ENCODE measurements at regions not wholly inside any gene's neighbourhood (a gene's known extent, or its start where the extent isn't known, plus 50 kb on each side); places are given as distances from the start of the nearest gene placed in this dataset.

DNA sequence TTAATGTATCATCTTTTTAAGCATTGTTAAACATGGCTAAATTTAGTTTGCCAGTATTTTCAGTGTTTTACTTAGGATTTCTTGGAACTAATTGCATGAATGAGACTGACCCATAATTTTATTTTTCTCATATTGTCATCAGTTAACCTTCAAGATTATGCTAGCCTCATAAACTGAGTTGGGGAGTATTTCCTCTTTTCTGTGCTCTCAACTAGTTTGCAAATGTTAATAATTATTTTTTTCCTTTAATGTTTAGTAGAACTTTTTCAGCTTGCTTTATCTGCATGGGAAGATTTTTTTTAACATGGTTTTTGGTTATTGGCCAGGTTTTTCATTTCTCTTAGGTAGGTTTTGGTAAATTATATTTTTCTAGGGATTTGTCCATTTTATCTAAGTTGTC lies 235.4 kb upstream of the SESN3 start:
- DNase-seq: no peak

DNA sequence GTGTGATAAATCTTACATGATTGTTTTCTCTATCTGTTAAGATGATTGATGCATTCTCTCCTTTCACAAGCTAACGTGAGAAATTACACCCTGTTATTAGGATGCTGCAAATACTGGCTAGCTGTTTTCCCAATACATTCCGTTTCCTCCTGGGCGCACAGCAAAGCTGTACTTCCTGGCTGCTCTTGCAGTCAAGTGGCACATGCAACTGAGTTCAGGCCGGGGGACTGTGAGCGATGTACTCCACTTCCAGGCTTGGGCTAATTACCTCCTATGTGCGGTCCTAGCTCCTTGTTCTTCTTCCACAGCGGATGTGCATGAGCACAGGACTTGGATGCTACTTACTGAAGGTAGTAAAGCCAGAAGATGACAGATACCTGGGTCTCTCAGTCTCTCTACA lies 234.9 kb upstream of the SESN3 start:
- no peak for DNase-seq

DNA sequence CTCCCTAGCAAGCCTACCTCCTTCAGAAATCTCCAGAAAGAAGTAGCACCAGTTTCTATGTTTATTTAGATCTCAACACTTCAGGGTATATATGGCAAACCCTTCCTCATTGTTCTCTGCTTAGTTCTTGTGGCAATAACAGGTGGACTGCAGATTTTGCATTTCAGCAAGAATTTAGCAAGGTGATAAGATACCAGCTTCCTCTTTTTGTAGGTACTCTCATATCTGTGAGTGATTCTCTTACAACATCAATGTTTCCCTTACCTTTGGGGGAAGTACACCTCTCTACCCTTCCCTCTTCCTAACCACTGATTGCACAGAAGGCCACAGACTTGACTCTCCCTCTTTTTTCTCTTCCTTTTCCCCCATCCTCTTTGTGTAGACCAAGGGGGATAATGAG lies 230.9 kb upstream of the SESN3 start:
- DNase-seq: no peak

DNA sequence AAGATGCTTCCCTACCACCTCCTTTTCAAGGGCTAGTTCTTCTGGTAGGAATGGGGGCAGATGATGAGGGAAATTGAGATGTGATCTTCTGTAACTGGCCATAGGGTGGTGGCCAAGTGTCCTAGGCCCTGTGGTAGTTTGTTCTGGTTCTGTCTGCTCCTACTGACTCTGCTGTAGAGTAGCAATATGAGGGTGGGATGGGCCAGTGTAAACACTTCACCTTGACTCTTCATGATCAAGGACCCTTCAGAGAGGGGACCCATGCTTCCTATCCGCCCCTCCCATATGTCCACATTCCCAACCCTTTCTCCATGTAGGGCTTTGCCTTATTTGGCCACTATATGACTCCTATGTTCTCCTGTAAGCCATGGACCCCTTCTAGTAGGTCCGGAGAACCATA lies 230.3 kb upstream of the SESN3 start:
- DNase-seq: no peak

DNA sequence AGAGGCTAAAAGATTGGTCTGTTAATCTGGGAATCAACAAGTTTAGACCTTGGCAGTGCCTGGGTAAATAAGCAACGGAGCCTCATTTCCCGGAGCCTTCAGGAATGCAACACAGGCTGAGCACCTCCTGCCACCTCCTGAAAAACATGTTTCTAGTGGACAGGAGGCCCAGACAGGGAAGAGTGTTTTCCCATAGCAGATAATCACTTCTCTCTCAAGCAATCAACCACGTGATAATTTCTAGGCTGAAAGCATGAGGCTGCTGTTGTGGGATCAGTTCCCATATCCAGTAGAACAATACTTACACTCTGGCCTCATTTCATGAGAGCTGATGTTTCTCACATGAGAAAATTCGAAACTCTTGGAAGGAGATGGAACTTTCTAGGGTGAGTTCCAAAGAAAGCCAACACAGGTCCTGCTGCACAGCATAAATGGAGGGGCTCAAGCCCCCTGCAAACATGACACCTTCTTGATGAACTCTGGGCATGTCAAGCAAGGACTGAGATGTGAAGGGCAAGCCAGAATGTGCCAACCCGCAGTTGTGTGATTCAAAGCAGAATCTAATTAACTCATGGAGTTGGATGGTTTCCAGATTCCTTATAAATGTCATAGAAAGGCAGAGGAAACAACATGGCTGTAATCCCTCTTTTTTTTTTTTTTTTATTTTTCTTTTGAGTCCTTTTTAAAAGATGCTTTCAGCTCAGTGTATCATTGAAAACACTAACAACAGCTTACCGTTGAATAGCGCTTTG lies 228.5 kb upstream of the SESN3 start:
- DNase-seq: no peak

DNA sequence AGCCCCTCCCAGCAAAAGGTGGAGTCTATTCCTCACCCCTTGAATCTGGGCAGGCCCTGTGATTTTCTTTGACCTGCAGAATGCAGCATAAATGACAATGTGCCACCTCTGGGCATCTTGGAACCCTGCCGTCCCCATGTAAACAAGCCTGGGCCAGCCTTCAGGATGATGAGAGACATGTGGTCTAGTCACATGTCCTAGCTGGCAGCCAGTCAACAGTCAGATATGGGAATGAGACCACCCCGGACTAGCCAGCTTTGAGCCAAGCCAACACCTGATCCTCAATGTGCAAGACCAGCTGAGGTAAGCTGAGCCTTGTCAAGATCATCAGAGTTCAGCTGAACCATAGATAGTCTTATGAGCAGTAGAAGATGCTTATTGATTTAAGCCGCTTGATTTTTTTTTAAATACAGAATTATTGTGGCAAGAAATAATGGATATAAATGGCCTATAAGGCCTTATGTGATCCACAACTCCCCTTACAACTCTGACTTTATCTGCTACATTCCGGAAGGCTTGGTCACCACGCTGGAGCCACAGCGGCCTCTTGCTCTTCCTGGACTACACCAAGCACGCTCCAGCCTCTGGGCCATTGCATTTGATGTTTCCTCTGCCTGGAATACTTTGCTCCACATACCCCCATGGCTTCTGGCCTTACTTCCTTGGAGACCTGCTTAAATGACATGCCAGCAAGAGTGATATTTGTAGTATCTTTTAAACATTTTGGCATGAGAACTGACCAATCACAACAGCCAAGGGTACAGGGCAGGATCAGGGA lies 225.9 kb upstream of the SESN3 start:
- DNase-seq: no peak

DNA sequence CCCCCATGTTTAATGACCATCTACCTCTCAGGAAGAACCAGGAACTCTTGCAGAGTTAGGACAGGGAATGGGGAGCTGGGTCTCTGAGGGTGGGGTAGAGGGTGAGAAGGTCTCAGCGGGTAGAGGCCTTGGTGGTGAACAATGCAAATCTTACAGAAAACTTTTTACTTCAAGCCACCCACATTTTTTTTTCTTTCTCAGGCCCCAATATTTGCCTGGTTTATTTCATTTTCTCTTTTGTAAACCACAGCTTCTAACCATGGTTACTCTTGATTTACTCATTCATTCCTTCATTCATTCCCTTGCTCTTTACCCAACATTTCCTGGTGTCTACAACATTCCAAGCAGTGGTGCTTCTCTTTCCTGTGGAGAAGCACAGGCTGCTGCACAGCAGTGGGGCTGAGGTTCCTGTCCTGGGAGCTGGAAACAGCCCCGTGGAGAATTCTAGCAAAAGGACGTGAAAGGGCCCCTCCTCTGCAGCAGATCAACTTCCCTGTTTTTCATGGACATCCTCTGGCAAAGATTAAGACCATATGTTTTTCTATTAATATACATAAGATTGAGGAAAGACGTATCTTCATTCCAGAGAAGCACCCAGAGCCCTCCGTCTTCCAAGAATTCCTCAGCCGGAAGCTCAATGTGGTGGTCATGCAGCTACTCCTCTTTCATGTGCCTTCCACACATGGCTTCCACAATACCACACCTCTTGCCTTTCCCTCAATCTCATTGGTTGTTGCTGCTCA lies 224.4 kb upstream of the SESN3 start:
- no peak for DNase-seq

DNA sequence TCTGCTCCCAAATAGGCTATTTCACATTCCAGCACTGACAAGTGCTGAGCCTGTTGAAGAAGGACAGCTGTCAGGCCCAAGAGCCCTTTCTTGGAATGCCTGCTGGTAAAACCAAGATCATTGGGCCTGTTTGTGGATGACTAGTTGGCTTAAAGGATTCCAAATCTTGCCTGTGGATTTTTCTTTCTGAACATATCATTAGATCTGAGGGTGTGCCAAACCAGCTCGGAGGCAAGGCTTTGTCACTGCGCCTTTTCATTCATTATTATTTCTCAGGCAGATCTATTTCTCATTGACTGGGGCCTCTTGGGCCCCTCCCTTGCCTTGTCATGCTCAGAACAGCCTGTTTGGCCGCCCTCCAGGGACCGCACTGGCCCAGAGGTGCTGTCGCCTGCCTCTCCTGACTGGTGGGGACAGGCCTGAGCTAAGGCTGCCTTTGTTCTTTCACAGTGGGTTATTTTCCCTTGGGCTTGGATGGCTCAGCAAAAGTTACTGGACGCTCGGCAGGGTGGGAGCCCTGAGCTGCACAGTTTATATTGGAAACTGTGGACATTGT lies 222.7 kb upstream of the SESN3 start:
- no peak for DNase-seq

DNA sequence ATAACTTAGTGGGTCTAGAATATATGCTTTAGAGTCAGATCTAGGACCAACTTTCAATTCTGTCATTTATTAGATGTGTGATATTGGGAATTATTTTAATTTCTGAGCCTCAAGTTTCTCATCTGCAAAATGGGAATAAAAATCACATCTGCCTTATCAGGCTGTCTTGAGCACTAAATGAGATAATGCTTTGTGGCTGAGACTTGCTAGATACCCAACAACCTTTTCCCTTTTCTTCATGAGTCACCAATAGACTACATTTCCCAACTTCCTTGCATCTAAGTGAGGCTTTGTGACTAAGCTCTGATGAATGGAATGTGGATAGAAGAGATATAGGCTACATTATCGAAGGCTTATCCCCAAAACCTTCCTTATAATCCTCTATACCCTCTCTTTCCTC lies 220.7 kb upstream of the SESN3 start:
- no peak for DNase-seq

DNA sequence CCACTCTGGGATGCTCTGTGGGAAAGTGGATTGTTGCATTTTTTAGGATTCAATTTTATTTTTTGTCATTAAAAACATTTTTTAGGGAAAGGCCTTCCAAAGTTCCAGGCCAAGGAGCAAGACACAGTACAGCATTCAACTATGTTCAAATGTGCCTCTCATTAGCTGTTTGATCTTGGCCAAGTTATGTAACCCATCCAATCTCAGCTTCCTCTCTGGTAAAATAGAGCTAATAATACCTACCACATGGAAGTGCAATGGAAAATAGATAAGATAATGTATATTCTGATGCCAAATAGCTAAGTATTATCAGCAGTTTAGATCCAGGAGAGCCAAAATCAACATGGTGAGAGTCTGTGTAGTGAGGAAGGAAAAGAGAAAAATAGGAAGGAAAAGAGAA lies 220.3 kb upstream of the SESN3 start:
- DNase-seq: no peak

DNA sequence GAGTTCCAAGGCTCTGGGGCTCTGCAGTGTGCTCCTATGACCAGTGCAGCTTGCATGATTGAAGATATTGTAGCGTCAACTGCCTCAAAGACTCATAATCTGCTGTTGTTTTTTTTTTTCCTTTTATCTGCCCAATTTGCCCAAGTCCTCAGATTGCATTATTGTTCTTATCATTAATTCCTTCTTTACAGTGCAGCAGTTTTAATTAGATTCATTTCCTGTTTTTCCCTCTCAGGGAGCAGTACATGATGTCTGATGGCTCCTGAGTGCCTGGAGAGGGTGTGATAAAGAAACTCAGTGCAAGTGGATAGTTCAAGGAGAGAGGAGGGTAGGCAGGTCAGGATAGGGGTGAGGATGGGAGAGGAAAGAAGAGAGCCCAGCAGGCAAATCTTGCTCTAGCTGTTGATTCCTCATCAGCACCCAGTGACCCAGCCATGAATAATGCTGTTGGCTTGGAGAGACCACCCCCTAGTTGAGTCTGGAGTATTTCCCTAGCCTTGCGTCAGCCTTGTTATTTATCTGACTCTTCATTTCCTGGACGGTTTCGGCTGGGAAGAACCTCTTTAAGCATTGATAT lies 219.6 kb upstream of the SESN3 start:
- no peak for DNase-seq

DNA sequence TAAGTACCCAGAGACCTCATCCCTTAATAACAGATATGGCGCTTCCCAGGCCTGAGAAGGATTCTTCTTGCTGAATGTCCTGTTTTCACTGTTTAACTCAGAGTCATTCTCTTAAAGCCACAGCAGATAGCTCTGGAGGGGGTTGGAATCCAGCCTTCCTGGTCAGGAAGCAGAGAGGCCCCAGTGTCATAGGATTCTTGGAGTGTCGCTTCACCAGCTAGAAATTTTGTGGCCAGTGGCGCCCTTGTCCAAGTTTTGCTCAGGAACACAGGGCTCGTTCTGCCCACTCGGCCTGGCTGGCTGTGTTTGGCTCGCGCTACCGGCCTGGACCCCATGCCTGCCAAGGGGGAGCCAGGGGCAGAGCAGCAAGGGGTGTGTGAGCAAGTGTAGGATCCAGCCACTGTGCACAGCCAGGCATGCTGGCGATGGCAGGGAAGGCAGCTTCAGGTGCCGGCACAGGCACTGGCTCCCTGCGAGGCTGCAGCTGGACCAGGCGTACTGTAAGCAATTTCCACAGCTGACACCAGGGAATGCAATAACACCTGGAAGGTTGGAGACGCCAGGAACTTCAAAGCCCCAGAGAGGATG lies 214.8 kb upstream of the SESN3 start:
- DNase-seq: no peak

DNA sequence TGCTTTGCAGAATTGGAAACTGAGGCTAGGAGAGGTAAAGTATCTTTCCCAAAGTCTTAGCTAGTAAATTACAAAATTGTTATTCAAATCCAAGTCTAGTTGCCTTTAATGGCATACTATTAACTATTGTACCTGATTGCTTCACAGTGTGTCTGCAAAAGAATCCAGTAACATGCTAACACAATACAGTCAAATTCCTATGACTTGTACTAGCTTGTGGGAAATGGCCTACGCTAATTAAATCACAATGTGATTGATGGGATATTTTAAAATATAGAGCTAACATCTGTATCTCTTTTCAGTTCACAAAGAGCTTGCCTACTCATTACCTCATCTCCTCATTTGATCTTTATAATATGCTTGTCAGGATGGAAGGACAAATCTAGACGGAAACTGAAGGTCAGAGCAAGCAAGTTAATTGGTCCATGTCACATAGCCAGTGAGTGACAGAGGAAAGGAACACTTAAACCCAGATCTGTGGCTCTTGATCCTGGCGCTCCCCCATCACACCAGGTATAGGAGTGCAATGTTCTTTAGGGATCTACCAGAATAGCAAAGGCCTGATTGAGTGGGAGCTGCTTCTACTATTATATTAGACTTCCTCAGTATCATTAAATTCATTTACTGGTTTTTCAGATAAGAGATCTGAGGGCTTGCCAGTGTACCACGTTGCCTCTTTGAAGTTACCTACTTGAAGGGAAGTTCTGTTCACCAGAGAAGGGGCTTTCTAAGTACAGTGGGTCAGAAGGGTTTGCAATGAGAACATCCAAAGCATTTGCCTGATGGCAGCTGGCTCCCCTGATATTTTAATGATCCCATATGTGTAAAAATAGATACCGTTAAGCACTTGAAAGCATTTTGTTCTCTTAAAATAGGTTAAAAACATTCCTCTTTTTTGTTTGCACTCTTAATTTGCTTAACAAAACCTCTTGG lies 213.6 kb upstream of the SESN3 start:
- no peak for DNase-seq

DNA sequence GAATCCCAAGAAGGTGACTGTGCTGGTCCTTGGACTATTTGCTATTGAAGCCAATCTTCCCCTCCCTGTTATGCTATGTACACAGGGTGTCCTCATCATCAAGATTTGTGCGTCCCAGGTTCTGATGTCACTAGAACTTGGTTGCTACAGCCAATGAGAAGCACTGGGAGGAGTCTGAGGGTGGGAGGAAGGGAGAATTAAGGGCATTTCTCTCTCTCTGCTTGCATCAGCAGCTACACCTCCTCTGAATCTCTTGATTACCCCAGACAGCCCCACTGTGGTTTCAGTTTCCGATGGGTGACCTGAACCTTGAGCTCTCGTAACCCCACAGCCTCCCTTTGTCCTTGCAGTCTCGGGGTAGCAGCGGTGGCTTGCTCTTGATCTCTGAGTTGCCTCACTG lies 212.4 kb upstream of the SESN3 start:
- DNase-seq: no peak

DNA sequence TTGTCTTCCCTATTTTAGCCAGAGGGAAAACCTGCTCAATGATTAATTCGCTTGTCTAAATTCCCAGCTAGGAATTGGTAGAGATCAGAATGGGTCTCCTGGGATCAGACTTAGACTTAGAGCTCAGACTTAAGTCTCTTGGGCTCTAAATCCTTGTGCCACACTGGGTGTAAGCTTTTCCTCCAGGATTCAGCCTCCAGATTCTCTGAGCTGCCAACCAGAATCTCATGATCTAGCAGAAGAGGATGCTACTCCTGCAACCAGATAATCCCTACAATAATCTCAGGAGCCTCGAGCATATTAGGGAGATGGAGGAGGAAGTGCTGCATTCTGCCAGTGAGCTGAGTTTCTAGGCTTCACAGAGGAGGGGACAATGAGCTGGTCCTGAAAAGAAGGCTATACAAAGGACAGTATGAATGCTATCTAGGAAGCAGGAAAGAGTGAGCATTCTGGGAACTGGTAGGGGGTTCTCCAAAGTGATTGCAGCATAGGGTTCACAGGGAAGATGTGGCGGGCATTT lies 211.6 kb upstream of the SESN3 start:
- no peak for DNase-seq

DNA sequence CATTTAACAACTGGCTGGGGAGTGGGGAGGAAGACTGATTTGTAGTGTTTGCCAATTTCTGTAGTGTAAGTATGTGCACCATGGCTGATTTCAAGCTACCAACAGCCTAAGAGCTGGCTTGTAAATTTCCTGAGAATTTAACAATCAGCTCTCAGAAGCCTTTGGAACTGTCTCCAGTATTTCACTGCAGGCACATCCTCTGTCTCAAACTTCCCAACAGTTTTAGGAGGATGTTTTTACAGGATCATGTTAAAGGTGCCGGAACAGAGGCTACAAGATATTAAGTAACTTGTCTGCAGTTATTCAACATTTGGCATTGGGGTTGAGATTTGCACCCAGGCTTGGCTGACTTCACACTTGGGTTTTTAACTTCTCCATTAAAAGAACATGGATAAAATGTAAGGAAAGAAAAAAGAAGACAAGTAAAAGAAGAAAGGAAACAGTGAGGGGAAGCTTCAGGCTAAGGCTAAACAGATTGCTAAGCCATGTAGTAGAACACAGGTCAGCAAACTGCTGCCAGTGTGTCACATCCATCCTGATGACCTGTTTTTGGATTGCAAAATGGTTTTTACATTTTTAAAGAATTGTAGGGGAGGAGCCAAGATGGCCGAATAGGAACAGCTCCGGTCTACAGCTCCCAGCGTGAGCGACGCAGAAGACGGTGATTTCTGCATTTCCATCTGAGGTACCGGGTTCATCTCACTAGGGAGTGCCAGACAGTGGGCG lies 204.8 kb upstream of the SESN3 start:
- DNase-seq: no peak

DNA sequence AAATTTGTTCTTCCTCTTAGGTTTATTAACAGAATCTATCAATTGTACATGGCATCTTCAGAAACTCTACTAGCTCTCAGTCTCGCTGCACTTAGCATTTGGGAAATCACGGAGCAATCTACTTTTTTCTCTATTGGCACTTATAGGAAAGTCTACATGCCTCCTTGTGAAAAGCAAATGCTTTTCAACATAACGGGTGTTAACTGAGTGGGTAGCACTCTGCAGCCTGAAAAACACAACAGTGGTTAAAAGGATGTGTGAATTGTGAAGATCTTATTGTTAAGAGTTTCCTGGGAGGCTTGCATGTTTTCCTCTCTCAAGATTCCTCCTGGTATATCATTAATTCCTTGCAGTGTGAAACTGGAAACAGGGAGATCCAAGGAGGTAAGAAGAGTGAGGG lies 204.2 kb upstream of the SESN3 start:
- DNase-seq: no peak

DNA sequence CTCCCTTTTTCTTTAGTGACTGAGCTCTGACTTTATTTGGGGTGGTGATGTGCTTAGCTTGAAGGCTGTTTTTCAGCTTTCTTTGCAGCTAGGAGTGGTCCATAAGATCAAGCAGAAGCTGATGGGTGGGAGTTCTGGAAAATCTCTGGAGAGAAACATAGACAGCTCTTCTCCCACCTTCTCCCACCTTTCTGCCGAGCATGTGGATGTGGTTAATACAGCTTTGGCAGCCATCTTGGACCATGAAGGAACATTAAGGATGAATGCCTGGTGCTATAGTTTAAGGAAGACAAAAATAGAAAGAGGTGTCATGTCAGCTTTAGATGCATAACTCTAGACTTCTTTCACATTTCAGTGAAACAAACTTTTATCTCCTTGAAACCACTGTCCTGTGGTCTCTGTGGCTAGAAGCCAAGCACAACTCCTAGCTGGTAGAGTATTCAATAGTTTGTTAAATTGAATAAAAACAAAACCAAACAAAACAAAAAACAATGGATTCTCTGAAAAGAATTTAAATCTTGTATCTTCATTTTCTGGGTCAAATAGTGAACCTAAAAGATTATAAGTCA lies 203.6 kb upstream of the SESN3 start:
- no peak for DNase-seq

DNA sequence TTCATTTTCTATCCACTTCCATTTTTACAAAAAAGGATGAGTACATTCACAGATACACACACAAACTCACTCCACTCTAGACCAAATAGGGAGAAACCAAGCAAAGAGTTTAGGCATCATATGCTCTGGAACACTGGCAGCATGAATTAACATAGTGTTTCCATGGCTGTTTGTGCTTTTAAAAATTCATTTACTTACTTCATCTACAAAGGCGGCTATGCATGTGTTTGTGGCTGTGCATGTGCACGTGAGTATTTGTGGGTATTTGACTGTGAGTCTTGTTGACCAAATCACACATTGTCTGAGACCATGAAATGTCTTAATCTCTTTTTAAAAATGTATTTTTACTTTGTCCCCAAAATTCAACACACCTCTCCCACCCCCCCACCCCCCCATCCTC lies 203.0 kb upstream of the SESN3 start:
- no peak for DNase-seq
